RWPE2 (cell line): ENCODE measurements at regions not wholly inside any gene's neighbourhood (a gene's known extent, or its start where the extent isn't known, plus 50 kb on each side); places are given as distances from the start of the nearest gene placed in this dataset.

Experiments used
- ATAC-seq: fragments of 200-7000 bp; cut with Tn5 transposase; 3 replicates; pipeline ENCODE4 v1.9.1; 2021; ENCODE audit warnings: low read depth
- DNase-seq: peaks from one replicate; pipeline ENCODE4 v3.0.0-alpha.2; 2020; ENCODE audit warnings: low spot score
- H3K27ac ChIP-seq: fragments of 450-650 bp; 2 replicates; pipeline ENCODE4 v1.5.1; 2017; ENCODE audit warnings: mild to moderate bottlenecking; ENCODE audit not compliant: poor library complexity, severe bottlenecking
- H3K27me3 ChIP-seq: fragments of 250-450 bp; sonication (Bioruptor Pico); 2 replicates; pipeline ENCODE4 v1.5.1; 2021; ENCODE audit warnings: mild to moderate bottlenecking, moderate library complexity; ENCODE audit not compliant: insufficient read depth, poor library complexity, severe bottlenecking
- H3K36me3 ChIP-seq: fragments of 250-450 bp; sonication (Bioruptor Pico); 2 replicates; pipeline ENCODE4 v1.5.1; 2020; ENCODE audit warnings: low read depth, mild to moderate bottlenecking, moderate library complexity
- H3K4me1 ChIP-seq: fragments of 250-450 bp; sonication (Bioruptor Pico); 2 replicates; pipeline ENCODE4 v1.5.1; 2021; ENCODE audit warnings: mild to moderate bottlenecking, moderate library complexity; ENCODE audit not compliant: insufficient read depth, poor library complexity, severe bottlenecking
- H3K4me3 ChIP-seq: fragments of 250-450 bp; sonication (Bioruptor Pico); 2 replicates; pipeline ENCODE4 v1.5.1; 2021; ENCODE audit warnings: mild to moderate bottlenecking, moderate library complexity; ENCODE audit not compliant: severe bottlenecking
- H3K9me3 ChIP-seq: fragments of 250-450 bp; sonication (Bioruptor Pico); 2 replicates; pipeline ENCODE4 v1.5.1; 2021; ENCODE audit warnings: mild to moderate bottlenecking, moderate library complexity; ENCODE audit not compliant: severe bottlenecking
- CTCF ChIP-seq: fragments of 450-650 bp; IDR thresholded peaks from one replicate; pipeline ENCODE4 v1.5.1; 2017; ENCODE audit warnings: mild to moderate bottlenecking, moderate library complexity; ENCODE audit not compliant: poor library complexity, severe bottlenecking

GRCh38 chr9:71524996-71525580 lies 243.2 kb downstream of the CEMIP2 start:
- no peak overlapping the region for H3K27ac ChIP-seq
- ATAC-seq, result no peak

GRCh38 chr9:71524516-71524915 lies 243.8 kb downstream of the CEMIP2 start:
- no peaks in the 10 kb centered on the region for H3K27me3 ChIP-seq
- H3K4me3 ChIP-seq, result no peak overlapping the region
- no peaks in the 10 kb centered on the region for H3K4me1 ChIP-seq
- TF ChIP-seq CTCF, result no peak
- H3K9me3 ChIP-seq, result no peaks in the 10 kb centered on the region
- H3K27ac ChIP-seq, result no peak overlapping the region
- DNase-seq (no peak), ATAC-seq (no peak)
- no peaks in the 10 kb centered on the region for H3K36me3 ChIP-seq

More at GRCh38 chr9:71524996-71525580, 243.2 kb downstream of the CEMIP2 start:
- no peak for DNase-seq
- no peak for TF ChIP-seq CTCF
- Histone ChIP-seq H3K4me1 (no peaks in the 10 kb centered on the region), H3K9me3 (no peaks in the 10 kb centered on the region), H3K4me3 (no peak overlapping the region), H3K36me3 (no peaks in the 10 kb centered on the region), H3K27me3 (no peaks in the 10 kb centered on the region)

GRCh38 chr9:71521132-71521531 lies 247.2 kb downstream of the CEMIP2 start:
- Histone ChIP-seq H3K4me1 (no peaks in the 10 kb centered on the region), H3K9me3 (no peaks in the 10 kb centered on the region), H3K4me3 (no peak overlapping the region), H3K27me3 (peaks cover 4% of the 10 kb centered on the region), H3K27ac (no peak overlapping the region), H3K36me3 (no peaks in the 10 kb centered on the region)
- no peak for ATAC-seq
- no peak for TF ChIP-seq CTCF
- DNase-seq, result no peak

- Histone ChIP-seq H3K4me1 (no peaks in the 10 kb centered on the region), H3K27me3 (peaks cover 4% of the 10 kb centered on the region), H3K9me3 (no peaks in the 10 kb centered on the region), H3K27ac (no peak overlapping the region), H3K36me3 (no peaks in the 10 kb centered on the region), H3K4me3 (no peak overlapping the region)
- DNase-seq (no peak), ATAC-seq (no peak)
- no peak for TF ChIP-seq CTCF
These were observed 249.1 kb downstream of the CEMIP2 start for GRCh38 chr9:71519098-71519696.
